GM12878 (cell line): ENCODE measurements at regions not wholly inside any gene's neighbourhood (a gene's known extent, or its start where the extent isn't known, plus 50 kb on each side); places are given as distances from the start of the nearest gene placed in this dataset.

Source experiments
- ATAC-seq: fragments of 200-7000 bp; cut with Tn5 transposase; 3 replicates; pipeline ENCODE4 v1.9.1; 2020; ENCODE audit warnings: mild to moderate bottlenecking, moderate library complexity
- BruUV-seq: library from RNA; stranded (reverse); fragments of 400-500 nt; replicated peaks from 2 replicates; lab custom pipeline; 2021; lab: Mats Ljungman, UMichigan
- CTCF ChIA-PET: fragments of 300-600 bp; sonication (Branson Sonifier 250); formaldehyde crosslinking; extraction: SDS; loops from one replicate; lab custom pipeline; 2021; ENCODE audit warnings: inconsistent platforms; lab: Yijun Ruan, JAX
- POLR2A ChIA-PET: fragments of 350-600 bp; formaldehyde crosslinking; extraction: SDS; loops from one replicate; lab custom pipeline; 2021; ENCODE audit warnings: inconsistent platforms; lab: Charles Lee
- RAD21 ChIA-PET: fragments of 300-600 bp; sonication (Branson Sonifier 250); formaldehyde crosslinking; loops from one replicate; lab custom pipeline; 2023; ENCODE audit warnings: antibody characterized with exemption; ENCODE audit not compliant: unreplicated experiment; lab: Charles Lee
- SMC1A ChIA-PET: fragments of 300-600 bp; sonication (Branson Sonifier 250); formaldehyde crosslinking; loops from one replicate; lab custom pipeline; 2023; ENCODE audit not compliant: unreplicated experiment, uncharacterized antibody; lab: Charles Lee
- DNase-seq: peaks from one replicate; pipeline ENCODE4 v3.0.0-alpha.2; 2011; ENCODE audit warnings: low read depth, low spot score
- FAIRE-seq: peaks from 3 replicates; lab custom pipeline; 2011; peaks lifted over from hg19 to GRCh38; lab: Jason Lieb, UNC
- H2AFZ ChIP-seq: 2 replicates; pipeline ENCODE4 v1.6.0; 2011; ENCODE audit warnings: low read depth, low read length, control low read depth; ENCODE audit not compliant: control insufficient read depth
- H3K27ac ChIP-seq: 2 replicates; pipeline ENCODE4 v1.5.1; 2011; ENCODE audit warnings: control low read depth; ENCODE audit not compliant: control insufficient read depth, insufficient read depth
- H3K27me3 ChIP-seq, 2 experiments: replicated peaks in 1 of 2; 2 replicates each; pipeline versions ENCODE4 v1.6.0 to v1.6.1; 2011; ENCODE audit warnings: low read length in 1 of 2; ENCODE audit not compliant: control insufficient read depth in 2 of 2, insufficient read depth in 2 of 2
- H3K36me3 ChIP-seq, 2 experiments: 2 replicates each; pipeline ENCODE4 v1.5.1; 2011; ENCODE audit warnings: low read length in 1 of 2; ENCODE audit not compliant: control insufficient read depth in 2 of 2, insufficient read depth in 2 of 2
- H3K4me1 ChIP-seq: 2 replicates; pipeline ENCODE4 v1.6.1; 2011; ENCODE audit warnings: mild to moderate bottlenecking, low read length, moderate library complexity, mixed read lengths; ENCODE audit not compliant: control insufficient read depth, insufficient read depth
- H3K4me2 ChIP-seq: 2 replicates; pipeline ENCODE4 v1.6.0; 2011; ENCODE audit warnings: control low read depth; ENCODE audit not compliant: control insufficient read depth, insufficient read depth
- H3K4me3 ChIP-seq: fragments of 200-600 bp; sonication (generic); 2 replicates; pipeline ENCODE4 v1.5.1; 2016
- H3K79me2 ChIP-seq: 2 replicates; pipeline ENCODE4 v1.6.0; 2011; ENCODE audit warnings: low read length; ENCODE audit not compliant: control insufficient read depth, insufficient read depth
- H3K9ac ChIP-seq: 2 replicates; pipeline ENCODE4 v1.8.0; 2011; ENCODE audit warnings: low read length, control low read depth, mixed read lengths; ENCODE audit not compliant: control insufficient read depth, insufficient read depth
- H3K9me3 ChIP-seq: replicated peaks from 3 replicates; pipeline ENCODE4 v1.5.1; 2011; ENCODE audit warnings: mild to moderate bottlenecking, low read length; ENCODE audit not compliant: control insufficient read depth, insufficient read depth
- H4K20me1 ChIP-seq: 2 replicates; pipeline ENCODE4 v1.6.0; 2011; ENCODE audit not compliant: control insufficient read depth, insufficient read depth
- BACH1 ChIP-seq: fragments of 450-650 bp; IDR thresholded peaks from 2 replicates; pipeline ENCODE4 v1.6.1; 2017; ENCODE audit warnings: mild to moderate bottlenecking, borderline replicate concordance
- CHD4 ChIP-seq: fragments of 200-600 bp; sonication (generic); IDR thresholded peaks from 2 replicates; pipeline ENCODE4 v1.6.1; 2016; ENCODE audit warnings: mild to moderate bottlenecking
- FOXK2 ChIP-seq: fragments of 450-650 bp; IDR thresholded peaks from 2 replicates; pipeline ENCODE4 v1.6.1; 2017; ENCODE audit warnings: mild to moderate bottlenecking, moderate library complexity
- IKZF2 ChIP-seq, 2 experiments: fragments of 450-650 bp; IDR thresholded peaks; 2 replicates each; pipeline ENCODE4 v1.6.1; 2017; ENCODE audit warnings: mild to moderate bottlenecking in 2 of 2, moderate library complexity in 2 of 2
- KLF5 ChIP-seq: fragments of 450-650 bp; IDR thresholded peaks from 2 replicates; pipeline ENCODE4 v1.6.1; 2014; ENCODE audit warnings: mild to moderate bottlenecking; ENCODE audit not compliant: partially characterized antibody
- TAF1 ChIP-seq: IDR thresholded peaks from 2 replicates; pipeline ENCODE4 v1.6.1; 2011; ENCODE audit warnings: mild to moderate bottlenecking, low read depth, low read length, borderline replicate concordance
- TCF12 ChIP-seq: IDR thresholded peaks from 2 replicates; pipeline ENCODE4 v1.6.1; 2011; ENCODE audit warnings: low read depth, mild to moderate bottlenecking, low read length
- ZNF217 ChIP-seq: fragments of 450-650 bp; IDR thresholded peaks from 2 replicates; pipeline ENCODE4 v1.6.1; 2017; ENCODE audit warnings: antibody characterized with exemption, mild to moderate bottlenecking
- WGBS: methylation state at CpG from one replicate; pipeline ENCODE4 v1.1.6; 2016; ENCODE audit warnings: low lambda C conversion rate; ENCODE audit not compliant: insufficient replicate concordance, insufficient coverage; ENCODE audit errors: missing lambda C conversion rate; 5-methylcytosine and 5-hydroxymethylcytosine counted together
- in situ Hi-C: fragments of 300-500 bp; cut with MboI; formaldehyde crosslinking; loops from 9 replicates; pipeline ENCODE4 v1.14.3; 2018; ENCODE audit warnings: mixed read lengths
- intact Hi-C: fragments of 100-400 bp; cut with micrococcal nuclease; formaldehyde crosslinking; loops from one replicate; pipeline ENCODE4 v1.14.2; 2022; ENCODE audit not compliant: unreplicated experiment
- TF ChIP-seq, protein P1 (sequence below): fragments of 450-650 bp; IDR thresholded peaks from 2 replicates; pipeline ENCODE4 v1.6.1; 2017; ENCODE audit warnings: mild to moderate bottlenecking, moderate library complexity
- TF ChIP-seq, protein P2 (sequence below): IDR thresholded peaks from 2 replicates; pipeline ENCODE4 v1.6.1; 2011; ENCODE audit warnings: low read depth, low read length, improper control_type of control experiment, borderline replicate concordance

DNA sequence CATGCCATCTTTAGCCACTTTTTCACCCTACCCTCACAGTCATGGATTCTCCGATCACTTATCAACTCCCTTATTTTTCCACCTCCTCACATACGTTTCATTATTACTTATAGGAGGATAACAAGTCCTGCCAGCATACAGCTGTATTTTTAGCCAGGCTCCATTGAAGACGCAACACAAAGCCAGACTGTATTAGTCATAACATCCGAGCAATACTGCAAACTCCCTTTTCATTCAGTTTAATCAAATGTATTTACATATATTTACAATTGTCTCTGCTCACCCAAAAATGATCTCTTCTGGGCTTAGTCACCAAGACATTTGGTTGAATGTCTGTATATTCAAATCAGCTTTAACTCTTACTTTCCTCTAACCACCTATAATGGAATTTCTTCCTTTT lies 126.4 kb upstream of the PRLR start:
- intact Hi-C loops (no loop called here), in situ Hi-C loops (no loop called here)
- H3K4me2 ChIP-seq: no peak overlapping the region
- DNase-seq: no peak
- no peak overlapping the region for H3K9ac ChIP-seq
- no peak overlapping the region for H2AFZ ChIP-seq
- no peaks in the 10 kb centered on the region for H3K79me2 ChIP-seq
- BruUV-seq: no TSS peak
- TF ChIP-seq CHD4 (no peak), FOXK2 (no peak)
- no peak overlapping the region for H3K4me3 ChIP-seq
- H3K9me3 ChIP-seq: no peaks in the 10 kb centered on the region; the same call in 2 of the 3 replicates
- CTCF ChIA-PET: no interaction called here
- H3K27me3 ChIP-seq: no peaks in the 10 kb centered on the region
- SMC1A ChIA-PET: no interaction called here
- RAD21 ChIA-PET: interaction anchor here (0.6 kb wide), 1 partner anchor 129 kb away, joined by 3 read pairs; no protein-coding TSS in a partner anchor
- H3K4me1 ChIP-seq: no peaks in the 10 kb centered on the region
- ATAC-seq: no peak
- POLR2A ChIA-PET: no interaction called here
- no peaks in the 10 kb centered on the region for H4K20me1 ChIP-seq
- H3K27ac ChIP-seq: no peak overlapping the region
- 42% methylated on average over 4 of the region's 4 CpGs for WGBS
- no peaks in the 10 kb centered on the region for H3K36me3 ChIP-seq
- no peak for FAIRE-seq

DNA sequence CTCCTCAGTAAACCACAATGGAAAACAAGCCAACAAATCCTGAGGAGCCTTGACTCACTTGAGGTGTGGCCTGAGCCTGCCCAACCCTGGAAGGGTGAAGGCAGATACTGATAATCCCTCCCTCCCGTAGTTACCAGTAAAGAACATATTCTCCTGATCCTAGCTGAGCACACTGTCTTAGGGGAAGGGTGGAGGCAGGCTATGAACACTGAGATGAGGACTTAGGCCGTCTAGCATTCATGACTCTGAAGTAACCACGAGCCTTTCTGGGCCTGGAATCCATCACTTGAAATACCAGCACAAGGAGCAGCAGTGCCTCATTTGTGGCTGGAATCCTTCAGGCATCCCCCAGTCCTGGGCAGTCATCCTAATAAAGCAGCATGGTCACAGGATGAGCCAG lies 124.5 kb upstream of the PRLR start:
- Histone ChIP-seq H3K36me3 (no peaks in the 10 kb centered on the region), H3K4me3 (no peak overlapping the region), H3K79me2 (no peaks in the 10 kb centered on the region), H4K20me1 (no peaks in the 10 kb centered on the region), H3K4me2 (no peak overlapping the region), H3K9me3 (no peaks in the 10 kb centered on the region; the same call in 2 of the 3 replicates), H3K4me1 (no peaks in the 10 kb centered on the region), H3K9ac (no peak overlapping the region), H3K27ac (no peak overlapping the region), H2AFZ (no peak overlapping the region), H3K27me3 (no peaks in the 10 kb centered on the region)
- POLR2A ChIA-PET: no interaction called here
- FAIRE-seq (no peak), DNase-seq (no peak), ATAC-seq (no peak)
- intact Hi-C loops: no loop called here
- 0% methylated on average over 3 of the region's 3 CpGs for WGBS
- no TSS peak for BruUV-seq
- in situ Hi-C loops: no loop called here
- SMC1A ChIA-PET: interaction anchor here (1.0 kb wide), 1 partner anchor 27 kb away, joined by 3 read pairs; no protein-coding TSS in a partner anchor
- RAD21 ChIA-PET: no interaction called here
- CTCF ChIA-PET: no interaction called here
- TF ChIP-seq, protein P1, sequence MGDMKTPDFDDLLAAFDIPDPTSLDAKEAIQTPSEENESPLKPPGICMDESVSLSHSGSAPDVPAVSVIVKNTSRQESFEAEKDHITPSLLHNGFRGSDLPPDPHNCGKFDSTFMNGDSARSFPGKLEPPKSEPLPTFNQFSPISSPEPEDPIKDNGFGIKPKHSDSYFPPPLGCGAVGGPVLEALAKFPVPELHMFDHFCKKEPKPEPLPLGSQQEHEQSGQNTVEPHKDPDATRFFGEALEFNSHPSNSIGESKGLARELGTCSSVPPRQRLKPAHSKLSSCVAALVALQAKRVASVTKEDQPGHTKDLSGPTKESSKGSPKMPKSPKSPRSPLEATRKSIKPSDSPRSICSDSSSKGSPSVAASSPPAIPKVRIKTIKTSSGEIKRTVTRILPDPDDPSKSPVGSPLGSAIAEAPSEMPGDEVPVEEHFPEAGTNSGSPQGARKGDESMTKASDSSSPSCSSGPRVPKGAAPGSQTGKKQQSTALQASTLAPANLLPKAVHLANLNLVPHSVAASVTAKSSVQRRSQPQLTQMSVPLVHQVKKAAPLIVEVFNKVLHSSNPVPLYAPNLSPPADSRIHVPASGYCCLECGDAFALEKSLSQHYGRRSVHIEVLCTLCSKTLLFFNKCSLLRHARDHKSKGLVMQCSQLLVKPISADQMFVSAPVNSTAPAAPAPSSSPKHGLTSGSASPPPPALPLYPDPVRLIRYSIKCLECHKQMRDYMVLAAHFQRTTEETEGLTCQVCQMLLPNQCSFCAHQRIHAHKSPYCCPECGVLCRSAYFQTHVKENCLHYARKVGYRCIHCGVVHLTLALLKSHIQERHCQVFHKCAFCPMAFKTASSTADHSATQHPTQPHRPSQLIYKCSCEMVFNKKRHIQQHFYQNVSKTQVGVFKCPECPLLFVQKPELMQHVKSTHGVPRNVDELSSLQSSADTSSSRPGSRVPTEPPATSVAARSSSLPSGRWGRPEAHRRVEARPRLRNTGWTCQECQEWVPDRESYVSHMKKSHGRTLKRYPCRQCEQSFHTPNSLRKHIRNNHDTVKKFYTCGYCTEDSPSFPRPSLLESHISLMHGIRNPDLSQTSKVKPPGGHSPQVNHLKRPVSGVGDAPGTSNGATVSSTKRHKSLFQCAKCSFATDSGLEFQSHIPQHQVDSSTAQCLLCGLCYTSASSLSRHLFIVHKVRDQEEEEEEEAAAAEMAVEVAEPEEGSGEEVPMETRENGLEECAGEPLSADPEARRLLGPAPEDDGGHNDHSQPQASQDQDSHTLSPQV: no peak
- TF ChIP-seq TCF12: no peak
- TF ChIP-seq TAF1: no peak
- TF ChIP-seq KLF5: no peak
- no peak for TF ChIP-seq BACH1
- TF ChIP-seq IKZF2 (IDR thresholded peaks at IDR 0.05): no peak
- TF ChIP-seq ZNF217: no peak
- TF ChIP-seq, protein P2, sequence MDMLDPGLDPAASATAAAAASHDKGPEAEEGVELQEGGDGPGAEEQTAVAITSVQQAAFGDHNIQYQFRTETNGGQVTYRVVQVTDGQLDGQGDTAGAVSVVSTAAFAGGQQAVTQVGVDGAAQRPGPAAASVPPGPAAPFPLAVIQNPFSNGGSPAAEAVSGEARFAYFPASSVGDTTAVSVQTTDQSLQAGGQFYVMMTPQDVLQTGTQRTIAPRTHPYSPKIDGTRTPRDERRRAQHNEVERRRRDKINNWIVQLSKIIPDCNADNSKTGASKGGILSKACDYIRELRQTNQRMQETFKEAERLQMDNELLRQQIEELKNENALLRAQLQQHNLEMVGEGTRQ: no peak
